Body of pancreas (tissue), 4 donors: ENCODE measurements at regions not wholly inside any gene's neighbourhood (a gene's known extent, or its start where the extent isn't known, plus 50 kb on each side); places are given as distances from the start of the nearest gene placed in this dataset.

Experiments
- ATAC-seq: fragments of 150-250 bp; one replicate; pipeline ENCODE4 v1.9.1; 2016
- DNase-seq, 4 donors: peaks; one replicate each; pipeline ENCODE4 v3.0.0-alpha.2; 2019
- H3K27ac ChIP-seq, 4 donors: fragments of 200-600 bp; sonication (generic); 1 replicate in 3 of 4; 2 replicates in 1 of 4; pipeline versions ENCODE4 v1.5.1 to v1.6.1; 2016 to 2019; ENCODE audit warnings: mild to moderate bottlenecking in 1 of 4, mixed read lengths in 1 of 4, moderate library complexity in 1 of 4
- H3K27me3 ChIP-seq, 2 donors: fragments of 200-600 bp; sonication (generic); one replicate each; pipeline ENCODE4 v1.6.0; 2016; ENCODE audit warnings: mild to moderate bottlenecking in 1 of 2
- H3K36me3 ChIP-seq, 2 donors: fragments of 200-600 bp; sonication (generic); replicated peaks in 1 of 2; 2 replicates each; pipeline ENCODE4 v1.5.1; 2016; ENCODE audit warnings: low read depth in 2 of 2; ENCODE audit not compliant: insufficient read depth in 1 of 2
- H3K4me1 ChIP-seq: fragments of 200-600 bp; sonication (generic); one replicate; pipeline ENCODE4 v1.6.0; 2016
- H3K4me3 ChIP-seq, 2 donors: fragments of 200-600 bp; sonication (generic); 1 replicate in 1 of 2; 2 replicates in 1 of 2; pipeline ENCODE4 v1.5.1; 2016 to 2019
- H3K9me3 ChIP-seq, 3 donors: fragments of 200-600 bp; sonication (generic); 1 replicate in 2 of 3; 2 replicates in 1 of 3; pipeline ENCODE4 v1.5.1; 2016
- POLR2A ChIP-seq, 3 donors: fragments of 450-650 bp; IDR thresholded peaks; one replicate each; pipeline ENCODE4 v1.6.1; 2016; ENCODE audit warnings: antibody characterized with exemption in 3 of 3, mild to moderate bottlenecking in 2 of 3
- WGBS, 2 donors: methylation state at CpG; one replicate each; pipeline ENCODE4 v1.1.5; 2017; 5-methylcytosine and 5-hydroxymethylcytosine counted together
- intact Hi-C: fragments of 100-400 bp; cut with DNase I; formaldehyde crosslinking; loops from one replicate; pipeline ENCODE4 v1.15.1; 2023
- TF ChIP-seq, protein P1 (sequence below), 7 experiments: fragments of 450-650 bp in 4 of 7; fragments of 200-600 bp in 3 of 7; sonication (generic) in 3 of 7; IDR thresholded peaks; one replicate each; pipeline ENCODE4 v1.5.1; 2016 to 2019; ENCODE audit warnings: antibody characterized with exemption in 7 of 7

GRCh38 chr5:123950701-123951581, 439.0 kb downstream of the CSNK1G3 start:
- H3K9me3 ChIP-seq: no peaks in the 10 kb centered on the region
- no peaks in the 10 kb centered on the region for H3K36me3 ChIP-seq
- no peak for DNase-seq
- 81 to 90% methylated on average over 10 of the region's 10 CpGs for WGBS, 2 donors
- no peaks in the 10 kb centered on the region for H3K4me1 ChIP-seq
- TF ChIP-seq, protein P1, sequence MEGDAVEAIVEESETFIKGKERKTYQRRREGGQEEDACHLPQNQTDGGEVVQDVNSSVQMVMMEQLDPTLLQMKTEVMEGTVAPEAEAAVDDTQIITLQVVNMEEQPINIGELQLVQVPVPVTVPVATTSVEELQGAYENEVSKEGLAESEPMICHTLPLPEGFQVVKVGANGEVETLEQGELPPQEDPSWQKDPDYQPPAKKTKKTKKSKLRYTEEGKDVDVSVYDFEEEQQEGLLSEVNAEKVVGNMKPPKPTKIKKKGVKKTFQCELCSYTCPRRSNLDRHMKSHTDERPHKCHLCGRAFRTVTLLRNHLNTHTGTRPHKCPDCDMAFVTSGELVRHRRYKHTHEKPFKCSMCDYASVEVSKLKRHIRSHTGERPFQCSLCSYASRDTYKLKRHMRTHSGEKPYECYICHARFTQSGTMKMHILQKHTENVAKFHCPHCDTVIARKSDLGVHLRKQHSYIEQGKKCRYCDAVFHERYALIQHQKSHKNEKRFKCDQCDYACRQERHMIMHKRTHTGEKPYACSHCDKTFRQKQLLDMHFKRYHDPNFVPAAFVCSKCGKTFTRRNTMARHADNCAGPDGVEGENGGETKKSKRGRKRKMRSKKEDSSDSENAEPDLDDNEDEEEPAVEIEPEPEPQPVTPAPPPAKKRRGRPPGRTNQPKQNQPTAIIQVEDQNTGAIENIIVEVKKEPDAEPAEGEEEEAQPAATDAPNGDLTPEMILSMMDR (IDR thresholded peaks at IDR 0.05): no peak
- TF ChIP-seq POLR2A (IDR thresholded peaks at IDR 0.05): no peak
- no peak for ATAC-seq
- intact Hi-C loops: no loop called here
- no peak overlapping the region for H3K27ac ChIP-seq
- H3K27me3 ChIP-seq: no peaks in the 10 kb centered on the region
- H3K4me3 ChIP-seq: no peak overlapping the region

DNA sequence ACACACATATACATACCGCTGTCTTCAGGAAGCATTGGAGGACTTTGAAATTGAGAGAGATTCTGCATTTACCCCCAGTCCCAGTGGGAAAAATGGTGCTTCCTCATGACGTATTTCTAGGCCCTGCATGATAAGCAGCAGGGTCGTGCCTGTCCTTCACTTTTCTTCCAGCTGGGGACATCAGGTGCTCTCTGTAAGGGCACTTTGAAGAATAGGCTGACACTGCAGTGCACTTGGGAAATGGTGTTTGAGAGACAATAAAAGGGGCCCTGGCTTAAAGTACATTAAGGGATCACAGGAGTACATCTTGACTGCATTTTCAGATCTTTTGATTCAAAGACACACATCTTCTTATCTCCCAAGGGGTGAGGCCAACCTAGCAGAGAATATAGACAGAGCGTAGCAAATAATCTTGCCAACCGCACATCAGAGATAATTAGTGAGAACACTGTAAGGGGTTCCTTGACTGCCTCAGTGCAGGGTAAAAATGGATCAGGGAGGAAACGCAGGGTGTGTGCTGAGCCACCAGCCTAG, 437.9 kb downstream of the CSNK1G3 start:
- Histone ChIP-seq H3K4me3 (no peak overlapping the region), H3K9me3 (no peaks in the 10 kb centered on the region), H3K4me1 (no peaks in the 10 kb centered on the region), H3K27me3 (no peaks in the 10 kb centered on the region), H3K27ac (no peak overlapping the region), H3K36me3 (no peaks in the 10 kb centered on the region)
- ATAC-seq (no peak), DNase-seq (no peak)
- WGBS, 2 donors: 88 to 94% methylated on average over 6 of the region's 6 CpGs
- TF ChIP-seq, protein P1 (IDR thresholded peaks at IDR 0.05): no peak
- TF ChIP-seq POLR2A (IDR thresholded peaks at IDR 0.05): no peak
- intact Hi-C loops: no loop called here

- TF ChIP-seq, protein P1 (IDR thresholded peaks at IDR 0.05): no peak
- TF ChIP-seq POLR2A (IDR thresholded peaks at IDR 0.05): no peak
- no peaks in the 10 kb centered on the region for H3K9me3 ChIP-seq
- DNase-seq (no peak), ATAC-seq (no peak)
- no peak overlapping the region for H3K4me3 ChIP-seq
- intact Hi-C loops: no loop called here
- H3K36me3 ChIP-seq: no peaks in the 10 kb centered on the region
- no peaks in the 10 kb centered on the region for H3K4me1 ChIP-seq
- WGBS, 2 donors: 94 to 96% methylated on average over 7 to 28 of the region's 32 CpGs
- H3K27ac ChIP-seq: no peak overlapping the region
- H3K27me3 ChIP-seq: no peaks in the 10 kb centered on the region
These were observed 437.2 kb downstream of the CSNK1G3 start for GRCh38 chr5:123949043-123949804.

GRCh38 chr5:123947797-123948196, 435.8 kb downstream of the CSNK1G3 start:
- no peak for TF ChIP-seq POLR2A (IDR thresholded peaks at IDR 0.05)
- TF ChIP-seq, protein P1 (IDR thresholded peaks at IDR 0.05): no peak
- 89 to 95% methylated on average over 2 of the region's 2 CpGs for WGBS, 2 donors
- intact Hi-C loops: no loop called here
- Histone ChIP-seq H3K27ac (no peak overlapping the region), H3K4me3 (no peak overlapping the region), H3K4me1 (no peaks in the 10 kb centered on the region), H3K9me3 (no peaks in the 10 kb centered on the region), H3K36me3 (no peaks in the 10 kb centered on the region), H3K27me3 (no peaks in the 10 kb centered on the region)
- ATAC-seq: no peak
- no peak for DNase-seq
